Endodermal cell (in vitro differentiated cells): ENCODE measurements at regions not wholly inside any gene's neighbourhood (a gene's known extent, or its start where the extent isn't known, plus 50 kb on each side); places are given as distances from the start of the nearest gene placed in this dataset.

Experiments used
- DNase-seq: peaks from one replicate; pipeline ENCODE4 v3.0.0-alpha.2; 2017
- H3K27ac ChIP-seq: 2 replicates; pipeline ENCODE4 v1.5.1; 2013; ENCODE audit warnings: mild to moderate bottlenecking, low read depth, low read length, moderate library complexity
- H3K27me3 ChIP-seq: 2 replicates; pipeline ENCODE4 v1.6.1; 2013; ENCODE audit warnings: mild to moderate bottlenecking, low read length, moderate library complexity; ENCODE audit not compliant: insufficient read depth, control insufficient read depth, poor library complexity, severe bottlenecking
- H3K36me3 ChIP-seq: 2 replicates; pipeline ENCODE4 v1.7.0; 2013; ENCODE audit warnings: mild to moderate bottlenecking, low read length, moderate library complexity; ENCODE audit not compliant: control insufficient read depth, insufficient read depth
- H3K4me1 ChIP-seq: one replicate; pipeline ENCODE4 v1.7.0; 2013; ENCODE audit warnings: low read length; ENCODE audit not compliant: control insufficient read depth, insufficient read depth
- H3K4me3 ChIP-seq: 2 replicates; pipeline ENCODE4 v1.5.1; 2013; ENCODE audit warnings: mild to moderate bottlenecking, low read length, moderate library complexity
- H3K9ac ChIP-seq: 2 replicates; pipeline ENCODE4 v1.6.1; 2013; ENCODE audit warnings: mild to moderate bottlenecking, low read length, moderate library complexity; ENCODE audit not compliant: poor library complexity, severe bottlenecking; ENCODE audit errors: extremely low read depth
- H3K9me3 ChIP-seq: 2 replicates; pipeline ENCODE4 v1.6.1; 2013; ENCODE audit warnings: mild to moderate bottlenecking, low read length, moderate library complexity; ENCODE audit not compliant: control insufficient read depth
- H3K27ac Mint-ChIP-seq: 2 replicates; pipeline ENCODE4 v1.8.0; 2020; ENCODE audit warnings: mixed read lengths
- H3K27me3 Mint-ChIP-seq: 2 replicates; pipeline ENCODE4 v1.8.0; 2021; ENCODE audit warnings: mild to moderate bottlenecking, mixed read lengths; ENCODE audit not compliant: insufficient read depth
- H3K36me3 Mint-ChIP-seq: 2 replicates; pipeline ENCODE4 v1.8.0; 2020; ENCODE audit warnings: low read depth, mixed read lengths
- H3K4me1 Mint-ChIP-seq: 2 replicates; pipeline ENCODE4 v1.8.0; 2020; ENCODE audit warnings: mixed read lengths
- H3K4me3 Mint-ChIP-seq: 2 replicates; pipeline ENCODE4 v1.8.0; 2020; ENCODE audit warnings: mild to moderate bottlenecking, moderate library complexity, mixed read lengths
- H3K9me3 Mint-ChIP-seq: 2 replicates; pipeline ENCODE4 v1.8.0; 2020; ENCODE audit warnings: mild to moderate bottlenecking, mixed read lengths
- CTCF ChIP-seq: fragments of 200-600 bp; sonication (generic); conservative IDR thresholded peaks from 2 replicates; pipeline ENCODE4 v1.5.0; 2021; ENCODE audit warnings: antibody characterized with exemption, mild to moderate bottlenecking
- WGBS, 2 experiments: methylation state at CpG; one replicate each; pipeline versions ENCODE4 v1.1.5 to v1.1.7; 2013; ENCODE audit warnings: missing lambda C conversion rate in 2 of 2, mixed read lengths in 1 of 2; ENCODE audit not compliant: insufficient coverage in 1 of 2, insufficient read length in 1 of 2; 5-methylcytosine and 5-hydroxymethylcytosine counted together

GRCh38 chr2:122255924-122256323 lies 500.5 kb downstream of the TSN start:
- Mint-ChIP-seq H3K27me3 (no peaks in the 10 kb centered on the region), H3K36me3 (no peaks in the 10 kb centered on the region), H3K27ac (no peak overlapping the region), H3K4me1 (no peaks in the 10 kb centered on the region), H3K4me3 (no peak overlapping the region), H3K9me3 (no peaks in the 10 kb centered on the region)
- H3K27me3 ChIP-seq, result no peaks in the 10 kb centered on the region
- no peak for TF ChIP-seq CTCF
- no peak overlapping the region for H3K27ac ChIP-seq
- no peaks in the 10 kb centered on the region for H3K9me3 ChIP-seq
- DNase-seq, result no peak
- H3K9ac ChIP-seq, result no peak overlapping the region
- no peaks in the 10 kb centered on the region for H3K36me3 ChIP-seq
- no peaks in the 10 kb centered on the region for H3K4me1 ChIP-seq
- no peak overlapping the region for H3K4me3 ChIP-seq

- Histone ChIP-seq H3K36me3 (no peaks in the 10 kb centered on the region), H3K9ac (no peak overlapping the region), H3K9me3 (no peaks in the 10 kb centered on the region), H3K4me3 (no peak overlapping the region), H3K4me1 (no peaks in the 10 kb centered on the region), H3K27ac (no peak overlapping the region), H3K27me3 (no peaks in the 10 kb centered on the region)
- no peak overlapping the region for H3K4me3 Mint-ChIP-seq
- no peak for DNase-seq
- no peaks in the 10 kb centered on the region for H3K36me3 Mint-ChIP-seq
- WGBS, 2 experiments, result 97 to 100% methylated on average over 2 of the region's 2 CpGs
- no peak overlapping the region for H3K27ac Mint-ChIP-seq
- no peaks in the 10 kb centered on the region for H3K27me3 Mint-ChIP-seq
- no peak for TF ChIP-seq CTCF
- no peaks in the 10 kb centered on the region for H3K9me3 Mint-ChIP-seq
- H3K4me1 Mint-ChIP-seq, result no peaks in the 10 kb centered on the region
Measured at GRCh38 chr2:122261911-122262310, 506.5 kb downstream of the TSN start.

- Mint-ChIP-seq H3K27ac (no peak overlapping the region), H3K4me3 (no peak overlapping the region), H3K4me1 (no peaks in the 10 kb centered on the region), H3K27me3 (no peaks in the 10 kb centered on the region), H3K36me3 (no peaks in the 10 kb centered on the region), H3K9me3 (no peaks in the 10 kb centered on the region)
- Histone ChIP-seq H3K4me1 (no peaks in the 10 kb centered on the region), H3K4me3 (no peak overlapping the region), H3K9me3 (no peaks in the 10 kb centered on the region), H3K27me3 (no peaks in the 10 kb centered on the region), H3K36me3 (no peaks in the 10 kb centered on the region), H3K9ac (no peak overlapping the region), H3K27ac (no peak overlapping the region)
- no peak for DNase-seq
- no peak for TF ChIP-seq CTCF
- WGBS, 2 experiments, result 84% methylated on average over 1 of the region's 1 CpG; no CpG with 5 or more reads in 1 of the 2 experiments
Measured at GRCh38 chr2:122263746-122264145, 508.3 kb downstream of the TSN start.
